GM21367 (cell line): ENCODE measurements at regions not wholly inside any gene's neighbourhood (a gene's known extent, or its start where the extent isn't known, plus 50 kb on each side); places are given as distances from the start of the nearest gene placed in this dataset.

Experiments used
- ATAC-seq: cut with Tn5 transposase; IDR thresholded peaks from one replicate; pipeline ENCODE4 v1.9.1; 2021; ENCODE audit not compliant: unreplicated experiment

GRCh38 chr16:85370881-85371651 lies 242.1 kb upstream of the GSE1 start:
- ATAC-seq, result no peak

GRCh38 chr16:85371948-85372347 lies 241.2 kb upstream of the GSE1 start:
- ATAC-seq, result no peak

- no peak for ATAC-seq
Observed at GRCh38 chr16:85372627-85373372, 240.3 kb upstream of the GSE1 start.

- no peak for ATAC-seq
Observed at GRCh38 chr16:85373741-85374570, 239.2 kb upstream of the GSE1 start.

- no peak for ATAC-seq
Observed at GRCh38 chr16:85374571-85374872, 238.6 kb upstream of the GSE1 start.

- ATAC-seq, result no peak
Observed at GRCh38 chr16:85375282-85375681, 237.8 kb upstream of the GSE1 start.

- ATAC-seq, result no peak
Observed at GRCh38 chr16:85376292-85377095, 236.6 kb upstream of the GSE1 start.

- ATAC-seq, result no peak
Observed at GRCh38 chr16:85377388-85378144, 235.6 kb upstream of the GSE1 start.

GRCh38 chr16:85378145-85379040 lies 234.7 kb upstream of the GSE1 start:
- no peak for ATAC-seq

GRCh38 chr16:85379041-85380001 lies 233.8 kb upstream of the GSE1 start:
- no peak for ATAC-seq

GRCh38 chr16:85380002-85380395 lies 233.1 kb upstream of the GSE1 start:
- ATAC-seq, result no peak

- ATAC-seq, result no peak
Observed at GRCh38 chr16:85380905-85381737, 232.0 kb upstream of the GSE1 start.

- ATAC-seq, result no peak
Observed at GRCh38 chr16:85381738-85382592, 231.2 kb upstream of the GSE1 start.

- ATAC-seq, result no peak
Observed at GRCh38 chr16:85382717-85383118, 230.4 kb upstream of the GSE1 start.

- ATAC-seq, result no peak
Observed at GRCh38 chr16:85383836-85384832, 229.0 kb upstream of the GSE1 start.
